HL-60 (cell line): ENCODE measurements at regions not wholly inside any gene's neighbourhood (a gene's known extent, or its start where the extent isn't known, plus 50 kb on each side); places are given as distances from the start of the nearest gene placed in this dataset.

Source experiments
- POLR2AphosphoS5 ChIP-seq: IDR thresholded peaks from 2 replicates; pipeline ENCODE4 v1.6.1; 2012; ENCODE audit warnings: low read depth
- TF ChIP-seq, protein P1 (sequence below): IDR thresholded peaks from one replicate; pipeline ENCODE4 v1.5.1; 2011; ENCODE audit warnings: low read length, control low read depth, inconsistent platforms; ENCODE audit not compliant: insufficient read depth

- TF ChIP-seq, protein P1, sequence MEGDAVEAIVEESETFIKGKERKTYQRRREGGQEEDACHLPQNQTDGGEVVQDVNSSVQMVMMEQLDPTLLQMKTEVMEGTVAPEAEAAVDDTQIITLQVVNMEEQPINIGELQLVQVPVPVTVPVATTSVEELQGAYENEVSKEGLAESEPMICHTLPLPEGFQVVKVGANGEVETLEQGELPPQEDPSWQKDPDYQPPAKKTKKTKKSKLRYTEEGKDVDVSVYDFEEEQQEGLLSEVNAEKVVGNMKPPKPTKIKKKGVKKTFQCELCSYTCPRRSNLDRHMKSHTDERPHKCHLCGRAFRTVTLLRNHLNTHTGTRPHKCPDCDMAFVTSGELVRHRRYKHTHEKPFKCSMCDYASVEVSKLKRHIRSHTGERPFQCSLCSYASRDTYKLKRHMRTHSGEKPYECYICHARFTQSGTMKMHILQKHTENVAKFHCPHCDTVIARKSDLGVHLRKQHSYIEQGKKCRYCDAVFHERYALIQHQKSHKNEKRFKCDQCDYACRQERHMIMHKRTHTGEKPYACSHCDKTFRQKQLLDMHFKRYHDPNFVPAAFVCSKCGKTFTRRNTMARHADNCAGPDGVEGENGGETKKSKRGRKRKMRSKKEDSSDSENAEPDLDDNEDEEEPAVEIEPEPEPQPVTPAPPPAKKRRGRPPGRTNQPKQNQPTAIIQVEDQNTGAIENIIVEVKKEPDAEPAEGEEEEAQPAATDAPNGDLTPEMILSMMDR = no peak
- TF ChIP-seq POLR2AphosphoS5 = no peak
Observed at GRCh38 chr18:37871561-37871960, 306.0 kb upstream of the CELF4 start.
